HEK293 (cell line): ENCODE measurements at regions not wholly inside any gene's neighbourhood (a gene's known extent, or its start where the extent isn't known, plus 50 kb on each side); places are given as distances from the start of the nearest gene placed in this dataset.

ENCODE experiments used
- CTCF ChIP-seq: fragments of 450-650 bp; formaldehyde crosslinking; IDR thresholded peaks from 2 replicates; pipeline ENCODE4 v1.5.1; 2016; ENCODE audit warnings: missing biosample characterization, missing genetic modification characterization
- MEIS1 ChIP-seq: sonication (generic); formaldehyde crosslinking; IDR thresholded peaks from 2 replicates; pipeline ENCODE4 v1.8.1; 2022; ENCODE audit warnings: missing genetic modification reagents, mild to moderate bottlenecking, borderline replicate concordance
- PRDM10 ChIP-seq: fragments of 450-650 bp; formaldehyde crosslinking; IDR thresholded peaks from 2 replicates; pipeline ENCODE4 v1.5.1; 2016; ENCODE audit warnings: missing biosample characterization, missing genetic modification characterization
- YY1 ChIP-seq: fragments of 450-650 bp; formaldehyde crosslinking; IDR thresholded peaks from 2 replicates; pipeline ENCODE4 v1.5.1; 2018; ENCODE audit warnings: missing biosample characterization, missing genetic modification characterization
- ZBTB26 ChIP-seq: fragments of 450-650 bp; formaldehyde crosslinking; optimal IDR thresholded peaks from 2 replicates; pipeline ENCODE3; 2016; ENCODE audit warnings: missing biosample characterization, mild to moderate bottlenecking, missing genetic modification characterization
- ZNF24 ChIP-seq: fragments of 450-650 bp; formaldehyde crosslinking; IDR thresholded peaks from 2 replicates; pipeline ENCODE4 v1.5.1; 2016; ENCODE audit warnings: missing biosample characterization, missing genetic modification characterization
- ZNF274 ChIP-seq, 2 experiments: fragments of 200-500 bp in 1 of 2; fragments of 450-650 bp in 1 of 2; sonication (Bioruptor generic) in 1 of 2; formaldehyde crosslinking in 1 of 2; IDR thresholded peaks; 2 replicates each; pipeline versions ENCODE4 v1.5.1 to v1.6.1; 2014 to 2016; ENCODE audit warnings: borderline replicate concordance in 1 of 2, inconsistent platforms in 1 of 2, low read length in 1 of 2, missing biosample characterization in 1 of 2, missing genetic modification characterization in 1 of 2
- ZNF416 ChIP-seq: fragments of 450-650 bp; formaldehyde crosslinking; IDR thresholded peaks from 2 replicates; pipeline ENCODE4 v1.5.1; 2016; ENCODE audit warnings: missing biosample characterization, missing genetic modification characterization
- ZNF449 ChIP-seq: fragments of 450-650 bp; formaldehyde crosslinking; IDR thresholded peaks from 2 replicates; pipeline ENCODE4 v1.5.1; 2017; ENCODE audit warnings: missing biosample characterization, mild to moderate bottlenecking, missing genetic modification characterization, moderate library complexity
- ZNF629 ChIP-seq: fragments of 450-650 bp; formaldehyde crosslinking; IDR thresholded peaks from 2 replicates; pipeline ENCODE4 v1.5.1; 2017; ENCODE audit warnings: missing biosample characterization, missing genetic modification characterization
- ZNF639 ChIP-seq: fragments of 450-650 bp; formaldehyde crosslinking; IDR thresholded peaks from 2 replicates; pipeline ENCODE4 v1.5.1; 2016; ENCODE audit warnings: missing biosample characterization, missing genetic modification characterization
- ZNF692 ChIP-seq: fragments of 450-650 bp; formaldehyde crosslinking; IDR thresholded peaks from 2 replicates; pipeline ENCODE4 v1.5.1; 2016; ENCODE audit warnings: missing biosample characterization, missing genetic modification characterization

GRCh38 chr2:215567504-215567903, 131.6 kb upstream of the FN1 start:
- TF ChIP-seq MEIS1 (CRISPR knock-in tag) (no peak), ZNF416 (tag by site-specific recombination) (no peak), YY1 (no peak), PRDM10 (tag by site-specific recombination) (no peak), ZNF692 (no peak), CTCF (tag by site-specific recombination) (no peak), ZNF449 (tag by site-specific recombination) (no peak), ZNF629 (tag by site-specific recombination) (no peak), ZNF274 (IDR thresholded peaks at IDR 0.05; ENCODE audit: low read length) (no peak), ZNF274 (tag by site-specific recombination; IDR thresholded peaks at IDR 0.05; ENCODE audit: borderline replicate concordance) (no peak), ZBTB26 (tag by site-specific recombination) (no peak), ZNF639 (tag by site-specific recombination) (no peak), ZNF24 (no peak)
